HepG2 (cell line): ENCODE measurements at regions not wholly inside any gene's neighbourhood (a gene's known extent, or its start where the extent isn't known, plus 50 kb on each side); places are given as distances from the start of the nearest gene placed in this dataset.

Source experiments
- ATAC-seq: fragments of 200-7000 bp; cut with Tn5 transposase; 3 replicates; pipeline ENCODE4 v1.9.1; 2020; ENCODE audit warnings: mild to moderate bottlenecking, moderate library complexity
- BruUV-seq: library from RNA; stranded (reverse); fragments of 400-500 nt; replicated peaks from 2 replicates; lab custom pipeline; 2021; lab: Mats Ljungman, UMichigan
- CTCF ChIA-PET: fragments of 300-600 bp; formaldehyde crosslinking; extraction: SDS; loops from one replicate; lab custom pipeline; 2021; ENCODE audit warnings: low total read pairs, inconsistent platforms, low intra/inter-chr PET ratio; lab: Yijun Ruan, JAX
- POLR2A ChIA-PET: fragments of 350-600 bp; sonication (Branson Sonifier 250); formaldehyde crosslinking; loops from one replicate; lab custom pipeline; 2020; ENCODE audit warnings: antibody characterized with exemption, inconsistent platforms; lab: Yijun Ruan, JAX
- DNase-seq: peaks from one replicate; pipeline ENCODE4 v3.0.0-alpha.2; 2015; ENCODE audit warnings: low spot score
- FAIRE-seq: peaks from 3 replicates; lab custom pipeline; 2011; peaks lifted over from hg19 to GRCh38; lab: Jason Lieb, UNC
- H2AFZ ChIP-seq: one replicate; pipeline ENCODE4 v1.6.1; 2011; ENCODE audit warnings: low read length, inconsistent platforms
- H3K27ac ChIP-seq: fragments of 300-600 bp; 3 replicates; pipeline ENCODE4 v1.8.0; 2011; ENCODE audit warnings: mixed run types, mild to moderate bottlenecking, mixed read lengths, low read length, inconsistent platforms; ENCODE audit not compliant: insufficient read depth; ENCODE audit errors: extremely low read length
- H3K27me3 ChIP-seq, 2 experiments: fragments of 200-600 bp in 1 of 2; 2 replicates in 1 of 2; 3 replicates in 1 of 2; pipeline versions ENCODE4 v1.6.0 to v1.8.0; 2011; ENCODE audit warnings: low read length in 2 of 2, mild to moderate bottlenecking in 2 of 2, moderate library complexity in 2 of 2, inconsistent platforms in 1 of 2; ENCODE audit not compliant: insufficient read depth in 2 of 2, control insufficient read depth in 1 of 2
- H3K36me3 ChIP-seq, 2 experiments: fragments of 200-600 bp in 1 of 2; replicated peaks in 1 of 2; 2 replicates in 1 of 2; 3 replicates in 1 of 2; pipeline versions ENCODE4 v1.5.1 to v1.8.0; 2011; ENCODE audit warnings: low read length in 2 of 2, inconsistent platforms in 1 of 2; ENCODE audit not compliant: insufficient read depth in 2 of 2, control insufficient read depth in 1 of 2
- H3K4me1 ChIP-seq: 2 replicates; pipeline ENCODE4 v1.5.1; 2012; ENCODE audit warnings: low read length, inconsistent platforms; ENCODE audit not compliant: insufficient read depth
- H3K4me2 ChIP-seq: 2 replicates; pipeline ENCODE4 v1.6.0; 2011; ENCODE audit warnings: low read depth, low read length, inconsistent platforms
- H3K4me3 ChIP-seq, 3 experiments: fragments of 200-600 bp in 1 of 3; sonication (generic), shearing (Covaris generic) in 1 of 3; replicated peaks in 1 of 3; 2 replicates each; pipeline ENCODE4 v1.5.1; 2011 to 2016; ENCODE audit warnings: low read length in 3 of 3, inconsistent platforms in 2 of 3, low read depth in 2 of 3, mild to moderate bottlenecking in 2 of 3, control low read depth in 1 of 3, mixed read lengths in 1 of 3; ENCODE audit not compliant: insufficient read depth in 1 of 3
- H3K79me2 ChIP-seq: one replicate; pipeline ENCODE4 v1.6.1; 2011; ENCODE audit warnings: low read length, inconsistent platforms; ENCODE audit not compliant: insufficient read depth
- H3K9ac ChIP-seq: 2 replicates; pipeline ENCODE4 v1.6.0; 2011; ENCODE audit warnings: mild to moderate bottlenecking, low read depth, low read length, inconsistent platforms; ENCODE audit not compliant: insufficient read depth
- H3K9me3 ChIP-seq: 2 replicates; pipeline ENCODE4 v1.5.1; 2012; ENCODE audit warnings: mild to moderate bottlenecking, low read length
- H4K20me1 ChIP-seq: 2 replicates; pipeline ENCODE4 v1.6.0; 2011; ENCODE audit warnings: inconsistent platforms, mild to moderate bottlenecking, low read length, moderate library complexity; ENCODE audit not compliant: insufficient read depth
- NAIF1 ChIP-seq: sonication (generic); formaldehyde crosslinking; IDR thresholded peaks from 2 replicates; pipeline ENCODE4 v1.5.0; 2020; ENCODE audit warnings: mild to moderate bottlenecking, missing genetic modification reagents, borderline replicate concordance
- PHF21A ChIP-seq: sonication (generic); formaldehyde crosslinking; IDR thresholded peaks from 2 replicates; pipeline ENCODE4 v1.5.0; 2020; ENCODE audit warnings: mild to moderate bottlenecking, missing genetic modification reagents
- PLRG1 ChIP-seq: fragments of 450-650 bp; conservative IDR thresholded peaks from 2 replicates; pipeline ENCODE4 v1.6.1; 2016
- PREB ChIP-seq: sonication (generic); formaldehyde crosslinking; IDR thresholded peaks from 2 replicates; pipeline ENCODE4 v1.4.0; 2020; ENCODE audit warnings: missing genetic modification reagents
- RXRA ChIP-seq: sonication (generic); formaldehyde crosslinking; IDR thresholded peaks from 2 replicates; pipeline ENCODE4 v1.5.1; 2020; ENCODE audit warnings: missing genetic modification reagents
- THAP8 ChIP-seq: sonication (generic); formaldehyde crosslinking; IDR thresholded peaks from 2 replicates; pipeline ENCODE4 v1.5.1; 2020; ENCODE audit warnings: missing genetic modification reagents, mild to moderate bottlenecking, borderline replicate concordance
- XBP1 ChIP-seq: sonication (generic); formaldehyde crosslinking; IDR thresholded peaks from 2 replicates; pipeline ENCODE4 v1.5.0; 2020; ENCODE audit warnings: missing genetic modification reagents
- ZFP36 ChIP-seq: fragments of 150-350 bp; IDR thresholded peaks from 2 replicates; pipeline ENCODE4 v1.6.1; 2018; ENCODE audit warnings: borderline replicate concordance, low read length, low read depth; ENCODE audit not compliant: partially characterized antibody
- ZNF543 ChIP-seq: sonication (generic); formaldehyde crosslinking; IDR thresholded peaks from 2 replicates; pipeline ENCODE4 v1.4.0; 2020; ENCODE audit warnings: mild to moderate bottlenecking, missing genetic modification reagents
- ZNF556 ChIP-seq: sonication (generic); formaldehyde crosslinking; IDR thresholded peaks from 2 replicates; pipeline ENCODE4 v1.4.0; 2020; ENCODE audit warnings: mild to moderate bottlenecking, missing genetic modification reagents, borderline replicate concordance
- ZNF740 ChIP-seq: sonication (generic); formaldehyde crosslinking; IDR thresholded peaks from 2 replicates; pipeline ENCODE4 v1.4.0; 2020; ENCODE audit warnings: missing genetic modification reagents
- ZNF775 ChIP-seq: sonication (generic); formaldehyde crosslinking; IDR thresholded peaks from 2 replicates; pipeline ENCODE4 v1.4.0; 2020; ENCODE audit warnings: missing genetic modification reagents, mild to moderate bottlenecking, moderate library complexity, borderline replicate concordance
- WGBS: methylation state at CpG from one replicate; pipeline ENCODE4 v1.1.6; 2017; ENCODE audit warnings: low lambda C conversion rate; 5-methylcytosine and 5-hydroxymethylcytosine counted together
- in situ Hi-C: cut with HindIII; loops from 2 replicates; pipeline ENCODE4 v1.10.0; 2017; ENCODE audit warnings: low pct_unique_long_range_greater_than_20kb; ENCODE audit not compliant: extremely low pct_ligation_motif_present
- intact Hi-C: fragments of 100-400 bp; cut with micrococcal nuclease; formaldehyde crosslinking; loops from one replicate; pipeline ENCODE4 v1.10.0; 2022; ENCODE audit not compliant: unreplicated experiment
- TF ChIP-seq, protein P1 (sequence below): sonication (generic); formaldehyde crosslinking; IDR thresholded peaks from 2 replicates; pipeline ENCODE4 v1.5.1; 2020; ENCODE audit warnings: missing genetic modification reagents, mild to moderate bottlenecking, borderline replicate concordance
- TF ChIP-seq, protein P2 (sequence below): sonication (generic); formaldehyde crosslinking; IDR thresholded peaks from 2 replicates; pipeline ENCODE4 v1.4.0; 2020; ENCODE audit warnings: missing genetic modification reagents, mild to moderate bottlenecking, borderline replicate concordance
- TF ChIP-seq, protein P3 (sequence below): sonication (generic); formaldehyde crosslinking; IDR thresholded peaks from 2 replicates; pipeline ENCODE4 v1.4.0; 2020; ENCODE audit warnings: mild to moderate bottlenecking, missing genetic modification reagents, borderline replicate concordance

DNA sequence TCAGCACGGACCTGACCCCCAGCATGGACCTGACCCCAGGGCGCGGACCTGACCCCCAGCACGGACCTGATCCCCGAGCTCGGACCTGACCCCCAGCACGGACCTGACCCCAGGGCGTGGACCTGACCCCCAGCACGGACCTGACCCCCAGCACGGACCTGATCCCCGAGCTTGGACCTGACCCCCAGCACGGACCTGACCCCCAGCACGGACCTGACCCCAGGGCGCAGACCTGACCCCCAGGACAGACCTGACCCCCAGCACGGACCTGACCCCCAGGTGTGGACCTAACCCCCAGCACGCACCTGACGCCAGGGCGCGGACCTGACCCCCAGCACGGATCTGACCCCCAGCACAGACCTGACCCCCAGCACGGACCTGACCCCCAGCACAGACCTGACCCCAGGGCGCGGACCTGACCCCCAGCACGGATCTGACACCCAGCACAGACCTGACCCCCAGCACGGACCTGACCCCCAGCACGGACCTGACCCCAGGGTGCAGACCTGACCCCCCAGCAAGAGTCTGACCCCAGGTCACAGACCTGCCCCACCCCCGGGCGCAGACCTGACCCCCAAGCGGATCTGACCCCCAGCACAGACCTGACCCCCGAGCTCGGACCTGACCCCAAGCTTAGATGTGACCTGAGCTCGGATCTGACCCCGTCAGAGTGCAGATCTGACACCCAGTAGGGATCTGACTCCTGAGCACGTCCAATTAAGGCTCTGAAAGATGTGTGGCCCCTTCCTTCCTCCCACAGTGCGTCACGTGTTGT is 98.7 kb downstream of the C16orf95 start:
- Histone ChIP-seq H3K27ac (no peak overlapping the region), H2AFZ (no peak overlapping the region), H3K4me3 (no peak overlapping the region), H3K9ac (no peak overlapping the region), H3K27me3 (no peaks in the 10 kb centered on the region; a peak in 1 of 5 replicates), H3K9me3 (no peaks in the 10 kb centered on the region), H3K79me2 (no peaks in the 10 kb centered on the region), H3K4me2 (no peak overlapping the region), H3K36me3 (no peaks in the 10 kb centered on the region), H3K4me1 (no peaks in the 10 kb centered on the region), H4K20me1 (no peaks in the 10 kb centered on the region; the same call in 1 of the 2 replicates)
- intact Hi-C loops (no loop called here), in situ Hi-C loops (no loop called here)
- WGBS: 64% methylated on average over 29 of the region's 36 CpGs
- BruUV-seq: no TSS peak
- POLR2A ChIA-PET: no interaction called here
- FAIRE-seq: no peak
- CTCF ChIA-PET: no interaction called here
- no peak for ATAC-seq
- no peak for DNase-seq
- no peak for TF ChIP-seq THAP8 (CRISPR knock-in tag)
- no peak for TF ChIP-seq PHF21A
- TF ChIP-seq, protein P1, sequence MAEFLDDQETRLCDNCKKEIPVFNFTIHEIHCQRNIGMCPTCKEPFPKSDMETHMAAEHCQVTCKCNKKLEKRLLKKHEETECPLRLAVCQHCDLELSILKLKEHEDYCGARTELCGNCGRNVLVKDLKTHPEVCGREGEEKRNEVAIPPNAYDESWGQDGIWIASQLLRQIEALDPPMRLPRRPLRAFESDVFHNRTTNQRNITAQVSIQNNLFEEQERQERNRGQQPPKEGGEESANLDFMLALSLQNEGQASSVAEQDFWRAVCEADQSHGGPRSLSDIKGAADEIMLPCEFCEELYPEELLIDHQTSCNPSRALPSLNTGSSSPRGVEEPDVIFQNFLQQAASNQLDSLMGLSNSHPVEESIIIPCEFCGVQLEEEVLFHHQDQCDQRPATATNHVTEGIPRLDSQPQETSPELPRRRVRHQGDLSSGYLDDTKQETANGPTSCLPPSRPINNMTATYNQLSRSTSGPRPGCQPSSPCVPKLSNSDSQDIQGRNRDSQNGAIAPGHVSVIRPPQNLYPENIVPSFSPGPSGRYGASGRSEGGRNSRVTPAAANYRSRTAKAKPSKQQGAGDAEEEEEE (CRISPR knock-in tag): no peak
- TF ChIP-seq NAIF1 (CRISPR knock-in tag): no peak
- TF ChIP-seq ZNF543 (CRISPR knock-in tag): no peak
- TF ChIP-seq, protein P2, sequence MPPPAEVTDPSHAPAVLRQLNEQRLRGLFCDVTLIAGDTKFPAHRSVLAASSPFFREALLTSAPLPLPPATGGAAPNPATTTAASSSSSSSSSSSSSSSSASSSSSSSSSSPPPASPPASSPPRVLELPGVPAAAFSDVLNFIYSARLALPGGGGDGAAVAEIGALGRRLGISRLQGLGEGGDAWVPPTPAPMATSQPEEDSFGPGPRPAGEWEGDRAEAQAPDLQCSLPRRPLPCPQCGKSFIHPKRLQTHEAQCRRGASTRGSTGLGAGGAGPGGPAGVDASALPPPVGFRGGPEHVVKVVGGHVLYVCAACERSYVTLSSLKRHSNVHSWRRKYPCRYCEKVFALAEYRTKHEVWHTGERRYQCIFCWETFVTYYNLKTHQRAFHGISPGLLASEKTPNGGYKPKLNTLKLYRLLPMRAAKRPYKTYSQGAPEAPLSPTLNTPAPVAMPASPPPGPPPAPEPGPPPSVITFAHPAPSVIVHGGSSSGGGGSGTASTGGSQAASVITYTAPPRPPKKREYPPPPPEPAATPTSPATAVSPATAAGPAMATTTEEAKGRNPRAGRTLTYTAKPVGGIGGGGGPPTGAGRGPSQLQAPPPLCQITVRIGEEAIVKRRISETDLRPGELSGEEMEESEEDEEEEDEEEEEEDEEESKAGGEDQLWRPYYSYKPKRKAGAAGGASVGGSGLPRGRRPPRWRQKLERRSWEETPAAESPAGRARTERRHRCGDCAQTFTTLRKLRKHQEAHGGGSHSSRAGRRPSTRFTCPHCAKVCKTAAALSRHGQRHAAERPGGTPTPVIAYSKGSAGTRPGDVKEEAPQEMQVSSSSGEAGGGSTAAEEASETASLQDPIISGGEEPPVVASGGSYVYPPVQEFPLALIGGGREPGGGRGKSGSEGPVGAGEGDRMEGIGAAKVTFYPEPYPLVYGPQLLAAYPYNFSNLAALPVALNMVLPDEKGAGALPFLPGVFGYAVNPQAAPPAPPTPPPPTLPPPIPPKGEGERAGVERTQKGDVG (CRISPR knock-in tag): no peak
- TF ChIP-seq ZNF556 (CRISPR knock-in tag): no peak
- TF ChIP-seq ZNF775 (CRISPR knock-in tag): no peak
- TF ChIP-seq, protein P3, sequence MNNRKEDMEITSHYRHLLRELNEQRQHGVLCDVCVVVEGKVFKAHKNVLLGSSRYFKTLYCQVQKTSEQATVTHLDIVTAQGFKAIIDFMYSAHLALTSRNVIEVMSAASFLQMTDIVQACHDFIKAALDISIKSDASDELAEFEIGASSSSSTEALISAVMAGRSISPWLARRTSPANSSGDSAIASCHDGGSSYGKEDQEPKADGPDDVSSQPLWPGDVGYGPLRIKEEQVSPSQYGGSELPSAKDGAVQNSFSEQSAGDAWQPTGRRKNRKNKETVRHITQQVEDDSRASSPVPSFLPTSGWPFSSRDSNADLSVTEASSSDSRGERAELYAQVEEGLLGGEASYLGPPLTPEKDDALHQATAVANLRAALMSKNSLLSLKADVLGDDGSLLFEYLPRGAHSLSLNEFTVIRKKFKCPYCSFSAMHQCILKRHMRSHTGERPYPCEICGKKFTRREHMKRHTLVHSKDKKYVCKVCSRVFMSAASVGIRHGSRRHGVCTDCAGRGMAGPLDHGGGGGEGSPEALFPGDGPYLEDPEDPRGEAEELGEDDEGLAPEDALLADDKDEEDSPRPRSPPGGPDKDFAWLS (CRISPR knock-in tag): no peak
- no peak for TF ChIP-seq XBP1 (CRISPR knock-in tag)
- TF ChIP-seq ZNF740 (CRISPR knock-in tag): no peak
- no peak for TF ChIP-seq PLRG1
- no peak for TF ChIP-seq RXRA (CRISPR knock-in tag)
- no peak for TF ChIP-seq ZFP36
- TF ChIP-seq PREB (CRISPR knock-in tag): no peak
